NCI-H2196 (cell line): ENCODE measurements at regions not wholly inside any gene's neighbourhood (a gene's known extent, or its start where the extent isn't known, plus 50 kb on each side); places are given as distances from the start of the nearest gene placed in this dataset.
"Not testable (repeated sequence)": the region's sequence is repeated elsewhere in the genome, so short reads cannot be mapped to it uniquely, and the experiment has no call there.

Experiments
- DNase-seq: peaks from one replicate; lab custom pipeline; 2025; ENCODE audit not compliant: unreplicated experiment; lab: John Stamatoyannopoulos, UW

DNA sequence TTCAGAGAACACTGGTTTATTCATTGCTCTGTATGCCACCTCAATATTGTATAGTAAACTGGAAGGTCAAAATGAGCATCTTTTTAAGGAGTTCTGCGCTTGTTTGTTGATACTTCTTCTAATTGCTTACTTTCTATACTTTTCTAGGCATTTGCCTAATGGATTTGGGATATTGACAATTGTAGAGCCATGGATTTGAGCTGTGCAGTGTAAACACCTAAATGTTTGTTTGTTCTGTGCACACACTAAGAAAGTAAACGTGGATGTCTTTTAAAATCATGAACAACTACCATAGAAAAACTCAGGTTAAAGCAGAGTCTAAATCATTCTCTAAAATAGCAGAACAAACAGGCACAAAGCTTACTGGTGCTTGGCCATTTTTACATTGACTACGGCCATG is 436.6 kb upstream of the GBE1 start:
- DNase-seq, result no peak

DNA sequence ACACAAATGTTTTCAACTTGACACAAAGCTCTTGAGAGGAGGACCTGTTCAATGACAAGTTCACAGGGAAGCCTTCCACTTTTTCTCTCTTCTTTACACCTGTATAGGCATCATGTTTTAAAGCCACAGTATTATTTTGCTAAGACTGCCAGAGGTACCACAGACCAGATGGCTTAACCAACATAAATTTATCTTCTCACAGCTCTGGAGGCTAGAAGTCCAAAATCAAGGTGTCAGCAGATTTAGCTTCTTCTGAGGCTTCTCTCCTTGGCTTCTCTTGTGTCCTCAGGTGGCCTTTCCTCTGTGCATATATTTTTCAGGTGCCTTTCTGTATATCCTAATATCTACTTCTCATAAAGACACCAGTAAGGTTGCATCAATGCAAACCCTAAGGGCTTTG is 435.2 kb upstream of the GBE1 start:
- DNase-seq, result no peak

DNA sequence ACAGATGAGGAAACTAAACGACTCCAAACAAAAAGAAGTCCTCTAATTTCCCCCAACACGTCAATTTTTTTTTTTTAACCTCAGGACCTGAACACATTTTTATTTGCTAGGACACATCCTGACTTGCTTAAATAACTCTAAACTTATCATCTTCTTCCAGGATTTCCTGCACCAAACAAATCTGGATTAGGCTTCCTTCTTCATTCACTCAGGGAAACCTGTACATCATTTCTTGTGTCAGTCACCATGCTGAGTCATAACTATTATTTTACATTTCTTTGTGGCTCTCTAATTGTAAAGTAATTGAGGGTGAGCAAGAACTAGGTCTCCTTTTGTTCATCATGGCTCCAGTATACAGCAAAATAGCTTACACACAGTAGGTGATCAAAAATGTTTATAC is 433.4 kb upstream of the GBE1 start:
- DNase-seq, result no peak

DNA sequence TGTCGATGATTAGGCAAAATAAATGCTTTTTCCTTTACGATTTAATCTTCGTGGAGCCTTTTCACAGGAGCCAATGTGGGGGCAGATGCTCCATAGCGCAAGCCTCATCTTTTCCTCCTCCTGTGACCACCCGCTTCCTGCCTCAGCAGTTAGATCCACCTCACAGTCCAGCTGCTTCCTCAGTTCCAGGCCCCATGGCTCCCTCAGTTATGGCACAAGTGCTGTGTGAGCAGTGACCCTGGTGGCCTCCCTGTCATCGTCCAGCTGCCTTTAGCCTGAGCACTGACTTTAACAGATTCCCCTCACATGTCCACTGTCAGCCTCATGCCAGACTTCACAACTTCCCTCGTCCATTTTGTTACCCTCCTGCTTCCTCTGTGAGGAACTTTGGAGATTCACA is 424.6 kb upstream of the GBE1 start:
- DNase-seq, result no peak

DNA sequence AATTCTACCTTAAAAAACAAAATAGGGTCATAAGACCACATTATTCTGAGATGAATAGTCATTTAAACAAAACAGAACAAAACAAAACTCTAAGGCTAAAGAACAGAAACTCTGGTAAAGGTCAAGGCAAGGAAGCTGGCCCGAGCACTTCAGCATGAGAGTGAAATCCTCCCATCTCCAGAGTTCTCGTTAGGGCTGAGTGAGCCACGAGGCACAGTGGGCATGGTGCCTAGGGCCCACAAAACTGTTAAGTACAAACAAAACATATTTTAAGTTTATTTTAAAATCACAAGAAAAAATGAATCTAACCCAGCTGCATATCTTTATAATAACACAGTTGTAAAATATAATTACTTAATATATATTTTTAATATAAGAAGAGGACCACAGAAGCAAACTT is 417.8 kb upstream of the GBE1 start:
- DNase-seq, result no peak

DNA sequence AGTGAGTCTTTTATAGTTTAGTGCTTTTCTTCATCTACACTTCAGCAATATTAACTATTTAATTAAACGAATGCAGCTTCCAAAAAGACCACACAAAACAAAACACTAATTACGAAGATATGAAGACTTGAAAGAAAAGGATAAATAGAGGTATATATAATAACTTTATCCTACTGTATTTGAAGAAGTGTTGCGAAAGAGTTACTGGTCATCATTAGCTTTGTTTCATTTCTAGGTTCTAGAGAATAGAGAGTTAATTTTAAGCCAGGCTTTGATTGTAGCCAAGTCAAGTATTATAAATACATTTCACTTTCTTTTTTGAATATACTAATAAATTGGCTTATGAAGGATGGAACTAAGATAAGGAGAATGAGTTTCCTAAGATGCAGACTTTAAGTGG is 416.8 kb upstream of the GBE1 start:
- no peak for DNase-seq

DNA sequence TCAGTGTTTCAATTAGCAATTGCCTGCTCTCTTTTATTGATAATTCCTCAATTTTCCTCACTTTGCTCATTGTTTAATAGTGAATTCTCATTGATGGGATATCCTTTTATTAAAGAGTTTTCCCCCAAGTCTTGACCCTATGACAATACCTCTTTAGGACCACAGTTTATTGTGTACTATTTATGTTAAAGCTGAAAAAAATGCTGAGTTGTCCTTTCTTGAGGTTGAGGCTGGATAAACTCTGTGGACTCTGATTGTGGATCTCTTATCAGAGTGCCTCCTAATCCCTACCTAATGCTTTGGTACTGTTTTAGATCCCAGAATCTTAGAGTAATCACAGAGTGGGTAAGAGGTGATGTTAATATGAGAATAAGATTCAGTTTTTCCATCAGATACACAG is 416.3 kb upstream of the GBE1 start:
- no peak for DNase-seq

DNA sequence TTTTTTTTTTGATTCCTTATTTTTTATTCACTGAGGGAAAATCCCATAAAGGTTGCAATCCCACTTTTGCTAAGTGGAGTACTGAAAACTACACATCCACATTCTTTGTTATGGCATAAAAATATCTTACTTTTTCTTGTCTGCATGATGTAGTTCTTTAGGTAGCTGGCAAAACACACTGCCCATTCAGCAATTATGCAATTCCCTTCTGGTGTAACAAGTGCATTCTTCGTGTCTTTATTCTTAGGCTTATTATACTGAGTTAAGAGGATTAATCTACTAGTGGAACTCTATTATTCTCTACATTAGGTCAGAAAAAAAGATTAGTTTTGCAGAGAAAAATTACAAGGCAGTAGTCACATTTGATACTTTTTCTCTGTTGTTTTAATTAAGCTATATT is 403.8 kb upstream of the GBE1 start:
- DNase-seq, result no peak

DNA sequence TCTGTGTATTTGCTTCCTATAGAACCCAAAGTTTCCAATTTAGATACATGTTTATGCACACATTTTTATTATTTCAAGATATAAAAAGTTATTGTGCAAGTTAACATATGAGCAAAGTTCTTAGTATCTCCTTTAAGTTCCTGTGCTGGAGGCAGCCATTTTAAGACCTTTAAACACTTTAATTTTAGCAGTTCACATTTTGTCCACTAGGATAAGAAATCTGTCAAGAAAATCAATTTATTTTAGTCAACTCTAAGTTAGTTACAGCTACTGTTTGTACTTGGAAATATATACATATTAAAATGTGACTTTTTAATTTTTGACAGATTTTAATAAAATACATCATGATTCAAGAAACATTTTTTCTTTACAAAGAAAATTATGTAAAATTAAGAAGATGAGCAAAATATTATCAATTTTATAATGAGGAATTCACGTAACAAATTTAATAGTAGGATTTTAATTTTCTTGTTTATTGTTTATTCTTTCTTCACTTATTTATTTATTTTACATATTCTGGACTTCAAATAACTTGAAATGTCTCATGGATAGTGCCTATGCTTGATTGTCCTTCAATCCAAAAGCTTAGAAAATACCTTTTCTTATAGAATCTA is 402.6 kb upstream of the GBE1 start:
- no peak for DNase-seq

DNA sequence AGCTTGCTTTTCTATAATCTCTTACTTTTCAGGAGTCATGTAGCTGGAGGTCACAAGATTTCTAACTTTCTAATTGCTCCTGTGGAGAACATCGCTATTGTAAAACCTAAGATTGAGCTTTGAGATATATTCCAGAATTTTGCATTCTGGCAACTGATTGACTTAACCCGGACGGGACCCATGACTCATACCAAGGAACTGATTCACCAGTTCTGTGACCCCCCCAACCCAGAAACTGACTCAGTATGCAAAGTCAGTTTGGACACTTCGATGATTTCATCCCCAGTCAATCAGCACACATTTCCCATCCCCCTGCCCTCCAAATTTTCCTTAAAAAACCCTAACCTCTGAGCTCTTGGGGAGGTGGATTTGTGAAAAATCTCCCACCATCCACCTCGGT is 396.5 kb upstream of the GBE1 start:
- DNase-seq, result no peak

DNA sequence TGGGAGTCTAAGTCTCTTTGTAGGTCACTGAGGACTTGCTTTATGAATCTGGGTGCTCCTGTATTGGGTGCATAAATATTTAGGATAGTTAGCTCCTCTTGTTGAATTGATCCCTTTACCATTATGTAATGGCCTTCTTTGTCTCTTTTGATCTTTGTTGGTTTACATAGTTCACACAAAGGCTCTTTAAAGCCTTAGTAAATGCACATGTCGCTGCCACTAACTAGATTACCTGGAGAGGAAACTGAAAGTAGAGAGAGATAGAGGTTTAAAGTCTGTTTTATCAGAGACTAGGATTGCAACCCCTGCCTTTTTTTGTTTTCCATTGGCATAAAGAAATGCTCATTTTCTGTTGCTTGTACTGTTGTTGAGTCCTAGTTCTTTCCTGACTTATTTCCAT is 392.4 kb upstream of the GBE1 start:
- DNase-seq, result not testable (repeated sequence)

DNA sequence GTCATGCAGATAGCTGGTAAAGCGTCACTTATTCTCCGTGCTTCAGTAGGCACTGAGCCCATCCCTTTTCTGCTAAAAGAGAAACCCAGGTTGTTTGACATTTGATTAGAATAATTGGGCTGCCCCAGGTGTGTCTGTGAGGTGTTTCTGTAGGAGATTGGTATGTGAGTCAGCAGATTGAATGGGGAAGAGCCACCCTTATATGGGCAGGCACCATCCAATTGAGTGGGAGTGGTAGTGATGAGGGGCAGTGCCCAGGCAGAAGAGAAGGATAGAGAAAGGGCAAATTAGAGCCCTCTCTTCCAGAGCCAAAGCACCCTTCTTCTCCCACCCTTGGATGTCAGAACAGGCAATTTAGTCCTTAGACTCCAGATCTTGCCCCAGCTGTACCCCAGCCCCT is 384.3 kb upstream of the GBE1 start:
- DNase-seq, result no peak

DNA sequence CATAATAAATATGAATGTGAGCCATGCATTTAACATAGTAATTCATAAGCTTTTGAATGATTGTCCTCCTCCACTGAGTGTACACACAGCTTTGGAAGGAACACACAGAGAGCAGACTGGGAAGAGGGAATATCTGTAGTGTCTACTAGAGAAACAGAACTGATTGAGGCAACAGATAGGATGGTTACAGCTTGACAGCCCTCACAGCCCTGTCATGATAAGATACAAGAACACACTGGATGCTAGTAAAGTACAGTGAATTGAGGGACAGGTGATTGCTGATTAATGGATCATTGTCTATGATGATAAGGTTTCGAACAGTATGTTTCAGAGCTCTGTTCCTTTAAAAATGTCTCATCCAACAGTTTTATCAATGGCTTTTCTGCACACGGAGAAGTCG is 383.4 kb upstream of the GBE1 start:
- no peak for DNase-seq

DNA sequence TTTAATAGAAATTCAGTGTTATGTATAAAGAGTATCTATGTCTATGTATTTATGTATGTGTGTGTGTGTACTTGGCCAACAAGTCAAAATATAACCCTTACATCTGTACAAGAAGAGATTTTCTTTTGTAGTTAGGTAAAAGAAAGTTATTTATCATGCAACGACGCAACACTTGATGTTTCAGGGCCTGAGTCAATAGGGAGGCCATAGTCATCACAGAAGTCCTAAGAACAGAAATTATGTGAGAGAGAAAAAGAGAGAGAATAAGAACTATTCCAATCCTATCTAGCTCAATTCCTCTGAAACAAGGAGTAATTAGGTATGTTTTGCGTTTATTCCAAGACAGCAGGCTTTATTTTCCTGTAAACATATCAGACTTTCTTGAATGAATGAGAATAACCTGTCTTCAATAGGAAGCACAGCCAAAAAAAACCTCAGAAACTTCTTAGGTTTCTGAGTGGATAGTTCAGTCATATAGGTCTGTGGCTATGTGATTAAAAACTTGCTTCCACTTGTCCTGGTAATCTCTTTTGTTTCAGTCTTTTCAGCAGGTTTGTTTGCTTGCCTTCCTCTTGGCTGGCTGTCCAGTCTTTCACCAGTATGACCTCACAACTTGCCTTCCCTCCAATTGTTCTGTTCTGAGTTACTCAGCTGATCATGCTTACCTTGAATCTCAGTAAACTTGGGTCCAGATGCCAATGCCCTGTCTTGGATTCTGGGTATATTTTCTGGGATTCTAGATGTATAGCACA is 382.4 kb upstream of the GBE1 start:
- DNase-seq, result peak; percentile 3

DNA sequence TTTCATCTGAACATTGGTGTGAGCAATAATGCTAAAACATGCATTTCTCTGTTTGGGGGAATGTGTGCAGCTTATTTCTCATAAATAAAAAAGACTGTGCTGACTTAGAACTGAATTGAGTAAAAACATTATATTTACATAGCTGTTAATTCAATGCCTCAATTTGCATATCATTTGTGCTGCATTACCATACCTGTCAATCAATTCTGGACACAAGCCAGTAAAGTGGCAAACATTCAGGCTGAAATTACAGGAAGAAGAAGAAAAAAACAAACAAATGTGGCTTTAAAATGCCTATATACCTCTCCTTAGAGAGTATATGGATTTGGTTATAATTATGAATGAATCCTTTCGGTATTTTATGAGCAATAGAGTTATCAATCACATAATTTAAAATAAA is 380.1 kb upstream of the GBE1 start:
- DNase-seq, result no peak

DNA sequence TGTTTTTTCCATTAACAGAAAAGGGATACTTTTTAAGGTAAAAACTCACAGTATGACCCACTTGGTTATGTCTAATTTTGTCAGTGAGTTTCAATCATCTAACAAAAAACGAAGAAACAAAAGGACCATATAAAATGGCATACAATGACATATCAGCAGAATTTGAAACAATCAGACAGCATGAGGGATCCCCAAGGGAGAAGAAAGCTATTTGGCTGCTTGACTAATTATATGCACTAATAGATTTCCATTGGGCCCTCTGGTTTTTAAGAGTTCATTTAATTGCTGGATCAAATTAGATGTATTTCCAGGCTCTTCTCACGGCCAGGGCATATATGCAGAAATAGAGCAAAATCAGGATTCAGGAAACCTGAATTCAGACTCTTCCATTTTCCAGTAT is 376.4 kb upstream of the GBE1 start:
- no peak for DNase-seq

DNA sequence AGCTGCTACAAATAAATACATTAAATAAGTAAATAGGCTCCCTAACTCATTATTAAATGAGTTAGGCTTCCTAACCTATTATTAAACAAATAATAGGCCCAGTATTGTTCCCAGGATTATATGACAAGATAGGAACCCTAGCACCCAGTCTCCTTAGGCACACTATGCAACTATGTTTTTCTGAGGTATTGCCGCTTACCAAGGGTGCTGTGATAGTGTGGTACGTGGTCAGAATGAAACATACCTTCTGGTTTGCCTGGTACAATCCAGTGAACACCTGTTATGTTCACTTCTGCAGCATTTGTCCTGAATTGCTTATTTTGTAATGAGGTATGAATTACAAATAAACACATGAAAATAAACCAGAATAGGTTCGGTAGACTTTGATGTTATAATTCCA is 375.6 kb upstream of the GBE1 start:
- DNase-seq, result no peak

DNA sequence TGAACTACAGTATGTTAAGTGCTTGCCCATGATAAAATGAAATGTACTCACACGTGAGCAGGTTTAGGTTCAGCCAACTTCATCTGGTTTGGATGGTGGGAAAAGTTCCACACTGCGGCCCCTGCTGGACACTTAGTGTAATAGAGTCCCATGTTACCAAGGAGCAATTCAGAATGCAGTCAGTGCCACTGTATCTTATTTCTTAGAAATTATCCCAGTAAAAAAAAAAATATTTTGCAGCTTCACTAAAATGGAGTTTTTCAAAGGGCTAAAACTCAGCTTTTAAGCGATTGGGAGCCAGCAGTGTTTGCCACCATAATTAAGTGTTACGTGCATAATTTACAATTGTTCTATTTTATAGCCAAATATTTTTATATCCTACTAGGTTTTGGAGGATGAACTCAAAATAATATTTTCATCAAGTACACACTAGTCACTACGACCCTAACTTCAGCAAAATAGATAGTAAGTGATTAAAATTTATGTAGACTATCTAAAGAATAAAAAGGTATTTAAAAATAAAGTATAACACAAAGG is 371.7 kb upstream of the GBE1 start:
- DNase-seq, result no peak

DNA sequence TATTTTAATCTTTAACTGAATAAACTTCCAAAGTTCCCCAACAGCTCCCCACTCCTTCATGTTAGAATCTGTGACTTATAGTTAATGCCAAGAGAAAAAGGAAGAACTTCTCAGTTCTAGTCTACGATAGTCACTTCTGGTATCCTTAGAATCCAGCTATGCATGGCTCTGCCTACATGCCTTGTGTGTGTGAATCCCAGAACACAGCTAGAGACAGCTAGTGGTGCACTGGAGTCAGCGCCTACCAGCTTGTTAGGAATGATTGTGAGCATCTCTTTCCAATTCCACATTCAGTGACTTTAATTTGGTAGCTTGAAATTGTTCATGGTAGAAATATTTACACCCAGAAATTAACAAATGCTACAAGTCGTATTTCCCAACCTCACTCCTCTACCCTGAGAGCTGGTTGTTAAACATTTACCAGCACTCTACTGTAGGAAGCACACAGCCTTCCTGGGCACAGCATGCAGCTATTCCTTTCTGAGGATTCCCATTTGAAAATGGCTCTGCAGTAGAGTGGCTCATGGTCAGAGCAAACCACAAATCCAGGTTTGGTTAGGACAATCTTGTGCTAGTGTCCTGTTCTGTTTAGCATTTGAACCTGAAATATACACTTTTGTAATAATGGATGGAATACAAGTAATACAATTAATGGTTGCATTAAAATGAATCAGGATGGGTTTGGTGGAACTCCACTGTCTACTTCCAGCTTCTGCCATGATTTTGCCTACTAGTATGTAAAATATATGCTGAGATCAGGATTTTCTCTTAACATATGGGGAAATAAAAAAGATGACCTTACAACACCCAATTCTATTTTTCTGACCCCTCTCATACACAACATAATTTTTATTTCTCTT is 371.0 kb upstream of the GBE1 start:
- no peak for DNase-seq

DNA sequence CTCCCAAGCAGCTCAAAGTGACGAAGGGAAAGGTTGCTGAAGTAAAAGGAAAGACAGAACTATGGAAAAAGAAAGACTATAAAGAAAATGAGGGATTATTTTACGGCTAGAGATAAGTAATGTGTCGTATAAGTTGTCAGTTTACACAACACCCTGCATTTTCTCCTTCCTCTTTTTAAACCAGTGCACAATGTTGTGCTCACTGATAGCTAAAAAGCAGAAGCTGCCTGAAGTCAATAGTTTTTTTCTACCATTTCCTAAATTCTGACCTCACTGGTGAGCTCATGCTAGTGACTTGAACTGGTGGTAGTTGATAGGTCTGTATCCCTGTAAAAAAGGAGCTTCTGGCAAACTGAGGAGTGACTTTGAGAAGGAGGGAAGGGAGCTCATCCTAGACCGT is 368.6 kb upstream of the GBE1 start:
- DNase-seq, result no peak

DNA sequence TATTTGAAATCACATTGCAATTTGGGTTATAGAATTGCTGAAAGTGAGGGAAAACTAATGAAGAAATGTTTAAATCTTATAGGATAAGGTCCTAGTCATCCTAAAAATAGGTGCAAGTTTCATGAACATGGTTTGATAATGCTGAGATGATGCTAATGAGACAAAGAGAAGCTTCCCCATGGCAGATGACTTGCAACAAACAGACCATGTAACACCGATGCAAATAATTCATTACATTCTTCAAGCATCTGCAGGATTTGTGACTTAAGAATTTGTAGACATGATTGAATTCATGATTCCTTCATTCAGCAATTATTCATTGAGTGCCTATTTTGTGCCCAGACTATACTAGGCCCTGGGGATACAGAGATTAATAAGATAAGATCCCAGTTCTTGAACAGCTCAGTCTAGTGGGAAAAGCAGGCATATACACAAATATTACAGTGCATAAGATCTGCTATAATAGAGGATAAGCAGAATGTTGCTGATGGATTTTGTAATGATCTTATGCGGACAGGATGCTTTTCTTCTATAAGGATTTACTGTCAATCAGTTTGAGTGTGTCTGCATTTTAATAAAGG is 367.9 kb upstream of the GBE1 start:
- no peak for DNase-seq

DNA sequence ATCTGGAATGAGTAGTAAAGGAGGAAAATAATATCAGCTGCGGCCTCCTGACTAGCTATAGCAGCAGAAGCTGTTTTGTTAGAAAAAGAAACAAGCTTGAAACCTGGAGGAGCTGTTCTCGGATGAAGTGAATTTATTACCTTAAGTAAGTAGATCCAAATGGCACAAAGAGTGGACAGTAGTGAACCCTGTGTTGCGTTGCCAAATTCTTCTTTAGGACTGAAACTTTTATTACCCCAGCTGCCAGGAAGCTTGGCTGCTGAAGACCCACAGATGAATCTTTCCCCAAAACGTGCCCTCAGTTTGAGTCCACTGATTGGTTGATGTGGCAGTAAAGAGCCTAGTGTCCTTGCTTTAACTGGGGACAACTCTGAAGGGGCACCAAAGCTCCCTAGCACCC is 366.8 kb upstream of the GBE1 start:
- DNase-seq, result no peak
